PC-3 (cell line): ENCODE measurements at regions not wholly inside any gene's neighbourhood (a gene's known extent, or its start where the extent isn't known, plus 50 kb on each side); places are given as distances from the start of the nearest gene placed in this dataset.
"Not testable (repeated sequence)": the region's sequence is repeated elsewhere in the genome, so short reads cannot be mapped to it uniquely, and the experiment has no call there.

ENCODE experiments used
- ATAC-seq: fragments of 200-7000 bp; cut with Tn5 transposase; 2 replicates; pipeline ENCODE4 v1.9.1; 2020; ENCODE audit warnings: mild to moderate bottlenecking, moderate library complexity
- BruUV-seq: library from RNA; stranded (reverse); fragments of 400-500 nt; replicated peaks from 2 replicates; lab custom pipeline; 2021; lab: Mats Ljungman, UMichigan
- CTCF ChIA-PET: fragments of 300-600 bp; sonication (Branson Sonifier 250); formaldehyde crosslinking; loops from one replicate; lab custom pipeline; 2022; ENCODE audit warnings: antibody characterized with exemption; lab: Charles Lee
- POLR2A ChIA-PET: fragments of 300-600 bp; sonication (Branson Sonifier 250); formaldehyde crosslinking; loops from one replicate; lab custom pipeline; 2022; ENCODE audit warnings: antibody characterized with exemption; ENCODE audit not compliant: unreplicated experiment; lab: Charles Lee
- DNase-seq: peaks from one replicate; pipeline ENCODE4 v3.0.0-alpha.2; 2015
- H2AFZ ChIP-seq: fragments of 300-600 bp; sonication (generic); 2 replicates; pipeline ENCODE4 v1.6.0; 2016; ENCODE audit warnings: antibody characterized with exemption, low read length
- H3F3A ChIP-seq: fragments of 300-600 bp; sonication (generic); one replicate; pipeline ENCODE4 v1.6.0; 2017; ENCODE audit warnings: antibody characterized with exemption, low read length, control low read depth, mild to moderate bottlenecking; ENCODE audit not compliant: unreplicated experiment
- H3K27ac ChIP-seq: fragments of 300-600 bp; sonication (generic); 2 replicates; pipeline ENCODE4 v1.5.1; 2016; ENCODE audit warnings: mild to moderate bottlenecking, low read length
- H3K27me3 ChIP-seq: fragments of 300-600 bp; sonication (generic); 2 replicates; pipeline ENCODE4 v1.6.1; 2016; ENCODE audit warnings: low read length, mixed read lengths
- H3K36me3 ChIP-seq: fragments of 300-600 bp; sonication (generic); 2 replicates; pipeline ENCODE4 v1.6.1; 2016; ENCODE audit warnings: low read depth, mixed run types, low read length, mixed read lengths
- H3K4me1 ChIP-seq: fragments of 300-600 bp; sonication (generic); 2 replicates; pipeline ENCODE4 v1.5.1; 2016; ENCODE audit warnings: low read length; ENCODE audit not compliant: insufficient read depth
- H3K4me2 ChIP-seq: fragments of 300-600 bp; sonication (generic); 2 replicates; pipeline ENCODE4 v1.6.0; 2016; ENCODE audit warnings: low read length
- H3K4me3 ChIP-seq: fragments of 300-600 bp; sonication (generic); 2 replicates; pipeline ENCODE4 v1.5.1; 2016; ENCODE audit warnings: mild to moderate bottlenecking, low read length, mixed read lengths
- H3K79me2 ChIP-seq: fragments of 300-600 bp; sonication (generic); 2 replicates; pipeline ENCODE4 v1.6.1; 2017; ENCODE audit warnings: low read length, mixed read lengths
- H3K9ac ChIP-seq: fragments of 300-600 bp; sonication (generic); 2 replicates; pipeline ENCODE4 v1.6.0; 2016; ENCODE audit warnings: mild to moderate bottlenecking, low read length
- H3K9me2 ChIP-seq: fragments of 300-600 bp; sonication (generic); replicated peaks from 2 replicates; pipeline ENCODE4 v1.6.1; 2016; ENCODE audit warnings: mixed run types, low read length, mixed read lengths
- H3K9me3 ChIP-seq: fragments of 300-600 bp; sonication (generic); 2 replicates; pipeline ENCODE4 v1.6.1; 2016; ENCODE audit warnings: low read length, mixed read lengths
- H4K20me1 ChIP-seq: fragments of 300-600 bp; sonication (generic); 2 replicates; pipeline ENCODE4 v1.6.1; 2016; ENCODE audit warnings: low read length, mixed read lengths
- EZH2 ChIP-seq: fragments of 300-600 bp; sonication (generic); IDR thresholded peaks from one replicate; pipeline ENCODE4 v1.6.1; 2017; ENCODE audit warnings: antibody characterized with exemption, mild to moderate bottlenecking, low read length; ENCODE audit not compliant: unreplicated experiment
- EZH2phosphoT487 ChIP-seq: fragments of 300-600 bp; sonication (generic); IDR thresholded peaks from 2 replicates; pipeline ENCODE4 v1.6.1; 2018; ENCODE audit warnings: mild to moderate bottlenecking, antibody characterized with exemption, low read length, borderline replicate concordance
- intact Hi-C: fragments of 100-400 bp; cut with micrococcal nuclease; formaldehyde crosslinking; loops from 2 replicates; pipeline ENCODE4 v1.9.0; 2023
- TF ChIP-seq, protein P1 (sequence below): fragments of 300-600 bp; sonication (generic); conservative IDR thresholded peaks from 2 replicates; pipeline ENCODE4 v1.5.1; 2017; ENCODE audit warnings: antibody characterized with exemption, low read depth, mild to moderate bottlenecking, low read length

DNA sequence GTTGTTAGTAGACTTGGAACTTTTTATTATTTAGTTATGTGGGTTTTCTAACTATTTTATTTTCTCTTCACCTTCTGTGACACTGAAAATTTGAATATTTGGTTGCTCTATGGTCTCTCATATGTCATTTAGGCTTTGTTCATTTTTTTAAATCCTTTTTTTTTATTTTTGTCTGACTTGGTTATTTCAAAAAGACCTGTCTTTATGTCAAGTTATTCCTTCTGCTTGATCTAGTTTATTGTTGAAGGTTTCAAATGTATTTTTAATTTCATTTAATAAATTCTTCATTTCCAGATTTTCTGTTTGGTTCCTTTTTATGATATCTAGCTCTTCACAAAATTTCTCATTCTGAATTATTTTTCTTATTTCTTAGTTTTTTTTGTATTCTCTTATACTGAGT is 160.6 kb upstream of the ATP5MC3 start:
- no peaks in the 10 kb centered on the region for H3K9me2 ChIP-seq
- ATAC-seq (no peak), DNase-seq (no peak)
- no peak overlapping the region for H2AFZ ChIP-seq
- 0 out of 2 replicates have a peak, but pooled peaks cover 4% of the 10 kb centered on the region for H3K27me3 ChIP-seq
- no peaks in the 10 kb centered on the region for H3F3A ChIP-seq
- intact Hi-C loops: no loop called here
- no peaks in the 10 kb centered on the region for H4K20me1 ChIP-seq
- TF ChIP-seq, protein P1, sequence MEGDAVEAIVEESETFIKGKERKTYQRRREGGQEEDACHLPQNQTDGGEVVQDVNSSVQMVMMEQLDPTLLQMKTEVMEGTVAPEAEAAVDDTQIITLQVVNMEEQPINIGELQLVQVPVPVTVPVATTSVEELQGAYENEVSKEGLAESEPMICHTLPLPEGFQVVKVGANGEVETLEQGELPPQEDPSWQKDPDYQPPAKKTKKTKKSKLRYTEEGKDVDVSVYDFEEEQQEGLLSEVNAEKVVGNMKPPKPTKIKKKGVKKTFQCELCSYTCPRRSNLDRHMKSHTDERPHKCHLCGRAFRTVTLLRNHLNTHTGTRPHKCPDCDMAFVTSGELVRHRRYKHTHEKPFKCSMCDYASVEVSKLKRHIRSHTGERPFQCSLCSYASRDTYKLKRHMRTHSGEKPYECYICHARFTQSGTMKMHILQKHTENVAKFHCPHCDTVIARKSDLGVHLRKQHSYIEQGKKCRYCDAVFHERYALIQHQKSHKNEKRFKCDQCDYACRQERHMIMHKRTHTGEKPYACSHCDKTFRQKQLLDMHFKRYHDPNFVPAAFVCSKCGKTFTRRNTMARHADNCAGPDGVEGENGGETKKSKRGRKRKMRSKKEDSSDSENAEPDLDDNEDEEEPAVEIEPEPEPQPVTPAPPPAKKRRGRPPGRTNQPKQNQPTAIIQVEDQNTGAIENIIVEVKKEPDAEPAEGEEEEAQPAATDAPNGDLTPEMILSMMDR: no peak
- TF ChIP-seq EZH2phosphoT487: no peak
- no peak for TF ChIP-seq EZH2
- no peaks in the 10 kb centered on the region for H3K4me1 ChIP-seq
- ChIA-PET CTCF (interaction anchor here (0.7 kb wide), 1 partner anchor 28 kb away, joined by 4 read pairs; no protein-coding TSS in a partner anchor), POLR2A (no interaction called here)
- H3K36me3 ChIP-seq: no peaks in the 10 kb centered on the region
- no peak overlapping the region for H3K4me2 ChIP-seq
- no peak overlapping the region for H3K9ac ChIP-seq
- no peak overlapping the region for H3K27ac ChIP-seq
- peaks cover 8% of the 10 kb centered on the region for H3K9me3 ChIP-seq
- BruUV-seq: no TSS peak
- H3K4me3 ChIP-seq: no peak overlapping the region
- no peaks in the 10 kb centered on the region for H3K79me2 ChIP-seq

DNA sequence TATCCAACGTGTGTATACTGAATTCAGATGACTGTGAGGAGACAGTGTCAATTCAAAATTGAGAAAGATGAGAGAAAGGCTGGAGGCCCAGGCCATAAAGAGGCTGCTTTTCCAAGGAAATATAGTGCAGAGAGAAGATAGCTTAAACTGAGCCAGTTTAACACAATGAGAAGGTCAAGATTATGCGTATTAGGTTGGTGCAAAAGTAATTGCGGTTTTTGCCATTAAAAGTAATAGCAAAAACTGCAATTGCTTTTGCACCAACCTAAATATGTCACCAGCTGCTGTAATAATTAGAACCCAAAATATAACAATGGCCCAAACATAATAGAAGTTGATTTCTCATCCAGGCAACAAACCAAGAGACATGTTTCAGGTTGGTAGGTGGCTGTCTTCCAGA is 148.7 kb upstream of the ATP5MC3 start:
- H3K4me3 ChIP-seq: no peak overlapping the region
- ChIA-PET POLR2A (no interaction called here), CTCF (no interaction called here)
- DNase-seq: no peak
- BruUV-seq: no TSS peak
- ATAC-seq: no peak
- no peaks in the 10 kb centered on the region for H3F3A ChIP-seq
- no peaks in the 10 kb centered on the region for H3K79me2 ChIP-seq
- no peaks in the 10 kb centered on the region for H3K9me2 ChIP-seq
- no peak overlapping the region for H3K4me2 ChIP-seq
- H3K9ac ChIP-seq: no peak overlapping the region
- no peak overlapping the region for H3K27ac ChIP-seq
- H3K9me3 ChIP-seq: no peaks in the 10 kb centered on the region
- H2AFZ ChIP-seq: no peak overlapping the region
- no peaks in the 10 kb centered on the region for H3K36me3 ChIP-seq
- no peaks in the 10 kb centered on the region for H4K20me1 ChIP-seq
- intact Hi-C loops: no loop called here
- TF ChIP-seq EZH2phosphoT487 (no peak), EZH2 (no peak)
- TF ChIP-seq, protein P1: no peak
- 0 out of 2 replicates have a peak, but pooled peaks cover 4% of the 10 kb centered on the region for H3K27me3 ChIP-seq
- H3K4me1 ChIP-seq: no peaks in the 10 kb centered on the region

DNA sequence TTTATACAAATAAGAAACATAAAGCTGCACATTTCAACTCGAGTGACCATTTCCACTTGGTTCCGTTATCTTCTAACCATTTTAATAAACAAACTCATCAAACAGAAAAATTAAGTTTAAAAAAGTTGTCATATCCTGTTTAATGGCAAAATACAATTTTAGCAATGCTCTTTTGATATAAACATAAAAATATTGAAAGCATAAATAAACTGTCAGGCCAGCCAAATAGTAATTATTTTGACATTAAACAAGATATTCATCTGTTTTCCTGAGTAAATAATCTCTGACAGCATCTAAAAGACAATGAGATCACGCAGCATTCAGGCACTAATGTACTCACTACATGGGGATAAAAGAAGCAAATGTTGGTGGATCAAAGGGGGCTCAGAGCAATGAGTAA is 145.3 kb upstream of the ATP5MC3 start:
- H3K4me2 ChIP-seq: no peak overlapping the region
- ChIA-PET POLR2A (no interaction called here), CTCF (no interaction called here)
- intact Hi-C loops: no loop called here
- H4K20me1 ChIP-seq: no peaks in the 10 kb centered on the region
- ATAC-seq (no peak), DNase-seq (no peak)
- H3K9ac ChIP-seq: no peak overlapping the region
- no peaks in the 10 kb centered on the region for H3K9me3 ChIP-seq
- no peaks in the 10 kb centered on the region for H3K9me2 ChIP-seq
- peaks cover 7% of the 10 kb centered on the region; the same call in 1 of the 2 replicates for H3K27me3 ChIP-seq
- no peaks in the 10 kb centered on the region for H3F3A ChIP-seq
- BruUV-seq: no TSS peak
- no peaks in the 10 kb centered on the region for H3K36me3 ChIP-seq
- H2AFZ ChIP-seq: no peak overlapping the region
- no peak overlapping the region for H3K27ac ChIP-seq
- no peaks in the 10 kb centered on the region for H3K79me2 ChIP-seq
- TF ChIP-seq, protein P1: no peak
- no peak for TF ChIP-seq EZH2
- TF ChIP-seq EZH2phosphoT487: no peak
- no peaks in the 10 kb centered on the region for H3K4me1 ChIP-seq
- no peak overlapping the region for H3K4me3 ChIP-seq

DNA sequence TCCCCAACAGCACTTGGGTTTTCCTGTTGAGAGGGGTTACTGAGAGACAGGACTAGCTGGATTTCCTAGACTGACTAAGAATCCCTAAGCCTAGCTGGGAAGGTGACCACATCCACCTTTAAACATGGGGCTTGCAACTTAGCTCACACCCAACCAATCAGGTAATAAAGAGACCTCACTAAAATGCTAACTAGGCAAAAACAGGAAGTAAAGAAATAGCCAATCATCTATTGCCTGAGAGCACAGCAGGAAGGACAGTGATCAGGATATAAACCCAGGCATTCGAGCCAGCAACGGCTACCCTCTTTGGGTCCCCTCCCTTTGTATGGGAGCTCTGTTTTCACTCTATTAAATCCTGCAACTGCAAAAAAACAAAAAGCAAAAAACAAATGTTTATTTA is 144.7 kb upstream of the ATP5MC3 start:
- DNase-seq, H3K4me3 ChIP-seq, ATAC-seq, CTCF ChIA-PET, H3K9me2 ChIP-seq, H3K27me3 ChIP-seq, intact Hi-C loops, H2AFZ ChIP-seq, H3K79me2 ChIP-seq, H3K27ac ChIP-seq, H4K20me1 ChIP-seq, H3F3A ChIP-seq, H3K9ac ChIP-seq, H3K4me1 ChIP-seq, H3K9me3 ChIP-seq, H3K4me2 ChIP-seq, BruUV-seq, H3K36me3 ChIP-seq: not testable (repeated sequence)
- POLR2A ChIA-PET: interaction anchor here (0.6 kb wide), 1 partner anchor 1040 kb away, joined by 5 read pairs; no protein-coding TSS in a partner anchor
